Suprapubic skin (tissue), 4 donors: ENCODE measurements at regions not wholly inside any gene's neighbourhood (a gene's known extent, or its start where the extent isn't known, plus 50 kb on each side); places are given as distances from the start of the nearest gene placed in this dataset.

Experiments used
- DNase-seq, 2 donors: peaks; one replicate each; pipeline ENCODE4 v3.0.0-alpha.2; 2019; ENCODE audit warnings: low spot score in 2 of 2
- H3K27ac ChIP-seq: fragments of 200-600 bp; sonication (generic); one replicate; pipeline ENCODE4 v1.5.1; 2019
- H3K27me3 ChIP-seq: fragments of 200-600 bp; sonication (generic); one replicate; pipeline ENCODE4 v1.5.1; 2019
- H3K36me3 ChIP-seq: fragments of 200-600 bp; sonication (generic); one replicate; pipeline ENCODE4 v1.5.1; 2019
- H3K4me1 ChIP-seq: fragments of 200-600 bp; sonication (generic); one replicate; pipeline ENCODE4 v1.5.1; 2019
- H3K4me3 ChIP-seq: fragments of 200-600 bp; sonication (generic); one replicate; pipeline ENCODE4 v1.5.1; 2019; ENCODE audit warnings: mild to moderate bottlenecking
- H3K9me3 ChIP-seq: fragments of 200-600 bp; sonication (generic); one replicate; pipeline ENCODE4 v1.5.1; 2019
- EP300 ChIP-seq: sonication (generic); formaldehyde crosslinking; IDR thresholded peaks from one replicate; pipeline ENCODE4 v1.6.1; 2017; ENCODE audit warnings: antibody characterized with exemption
- POLR2A ChIP-seq, 2 donors: fragments of 450-650 bp; IDR thresholded peaks; one replicate each; pipeline ENCODE4 v1.6.1; 2017; ENCODE audit warnings: antibody characterized with exemption in 2 of 2, mild to moderate bottlenecking in 2 of 2, moderate library complexity in 2 of 2
- POLR2AphosphoS5 ChIP-seq, 3 donors: sonication (generic); formaldehyde crosslinking; IDR thresholded peaks; one replicate each; pipeline ENCODE4 v1.6.1; 2017; ENCODE audit warnings: antibody characterized with exemption in 3 of 3
- whole genome bisulfite sequencing: methylation state at CpG from one replicate; pipeline ENCODE4 v1.1.5; 2018; 5-methylcytosine and 5-hydroxymethylcytosine counted together
- TF ChIP-seq, protein P1 (sequence below), 2 donors: fragments of 200-600 bp in 1 of 2; fragments of 450-650 bp in 1 of 2; sonication (generic) in 1 of 2; IDR thresholded peaks; one replicate each; pipeline ENCODE4 v1.5.1; 2016 to 2019; ENCODE audit warnings: antibody characterized with exemption in 2 of 2, mild to moderate bottlenecking in 1 of 2, moderate library complexity in 1 of 2

- Histone ChIP-seq H3K4me1 (no peaks in the 10 kb centered on the region), H3K27me3 (peaks cover 9% of the 10 kb centered on the region), H3K9me3 (no peaks in the 10 kb centered on the region), H3K4me3 (no peak overlapping the region), H3K36me3 (no peaks in the 10 kb centered on the region), H3K27ac (no peak overlapping the region)
- 82% methylated on average over 4 of the region's 4 CpGs for WGBS
- TF ChIP-seq, protein P1, sequence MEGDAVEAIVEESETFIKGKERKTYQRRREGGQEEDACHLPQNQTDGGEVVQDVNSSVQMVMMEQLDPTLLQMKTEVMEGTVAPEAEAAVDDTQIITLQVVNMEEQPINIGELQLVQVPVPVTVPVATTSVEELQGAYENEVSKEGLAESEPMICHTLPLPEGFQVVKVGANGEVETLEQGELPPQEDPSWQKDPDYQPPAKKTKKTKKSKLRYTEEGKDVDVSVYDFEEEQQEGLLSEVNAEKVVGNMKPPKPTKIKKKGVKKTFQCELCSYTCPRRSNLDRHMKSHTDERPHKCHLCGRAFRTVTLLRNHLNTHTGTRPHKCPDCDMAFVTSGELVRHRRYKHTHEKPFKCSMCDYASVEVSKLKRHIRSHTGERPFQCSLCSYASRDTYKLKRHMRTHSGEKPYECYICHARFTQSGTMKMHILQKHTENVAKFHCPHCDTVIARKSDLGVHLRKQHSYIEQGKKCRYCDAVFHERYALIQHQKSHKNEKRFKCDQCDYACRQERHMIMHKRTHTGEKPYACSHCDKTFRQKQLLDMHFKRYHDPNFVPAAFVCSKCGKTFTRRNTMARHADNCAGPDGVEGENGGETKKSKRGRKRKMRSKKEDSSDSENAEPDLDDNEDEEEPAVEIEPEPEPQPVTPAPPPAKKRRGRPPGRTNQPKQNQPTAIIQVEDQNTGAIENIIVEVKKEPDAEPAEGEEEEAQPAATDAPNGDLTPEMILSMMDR (IDR thresholded peaks at IDR 0.05) = no peak
- TF ChIP-seq EP300 = no peak
- TF ChIP-seq POLR2AphosphoS5 (IDR thresholded peaks at IDR 0.05) = no peak
- no peak for TF ChIP-seq POLR2A (IDR thresholded peaks at IDR 0.05)
- no peak for DNase-seq
These were observed 78.3 kb upstream of the RGMA start for GRCh38 chr15:93167291-93167690.

DNA sequence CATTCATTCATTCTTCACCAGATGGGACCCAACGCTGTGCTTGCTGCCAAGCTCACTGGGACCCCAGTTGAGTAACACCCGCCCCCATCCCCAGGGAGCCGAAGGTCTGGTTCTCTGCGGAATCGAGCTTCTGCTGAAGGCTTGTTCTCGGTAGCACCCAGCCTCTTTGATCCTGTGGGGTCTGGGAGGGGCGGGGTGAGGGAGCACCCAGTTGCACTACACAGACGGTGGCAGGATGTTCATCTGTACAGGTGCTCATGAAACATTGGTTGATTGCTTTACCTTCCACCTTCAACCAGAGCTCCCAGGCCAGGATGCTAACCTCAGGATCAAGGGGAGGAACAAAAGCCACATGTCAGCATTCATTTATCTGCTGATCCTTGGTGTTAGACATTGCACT lies 77.7 kb upstream of the RGMA start:
- H3K9me3 ChIP-seq = no peaks in the 10 kb centered on the region
- H3K4me3 ChIP-seq = no peak overlapping the region
- peaks cover 9% of the 10 kb centered on the region for H3K27me3 ChIP-seq
- H3K36me3 ChIP-seq = no peaks in the 10 kb centered on the region
- 75% methylated on average over 7 of the region's 8 CpGs for WGBS
- TF ChIP-seq POLR2AphosphoS5 (IDR thresholded peaks at IDR 0.05) = no peak
- TF ChIP-seq POLR2A (IDR thresholded peaks at IDR 0.05) = no peak
- TF ChIP-seq, protein P1 (IDR thresholded peaks at IDR 0.05) = no peak
- no peak for TF ChIP-seq EP300
- no peak overlapping the region for H3K27ac ChIP-seq
- no peaks in the 10 kb centered on the region for H3K4me1 ChIP-seq
- no peak for DNase-seq

- DNase-seq = no peak
- Histone ChIP-seq H3K4me3 (no peak overlapping the region), H3K9me3 (no peaks in the 10 kb centered on the region), H3K27me3 (peaks cover 9% of the 10 kb centered on the region), H3K36me3 (no peaks in the 10 kb centered on the region), H3K27ac (no peak overlapping the region), H3K4me1 (no peaks in the 10 kb centered on the region)
- 84% methylated on average over 10 of the region's 10 CpGs for WGBS
- TF ChIP-seq EP300 (no peak), POLR2AphosphoS5 (IDR thresholded peaks at IDR 0.05) (no peak)
- TF ChIP-seq, protein P1 (IDR thresholded peaks at IDR 0.05) = no peak
These were observed 76.9 kb upstream of the RGMA start for GRCh38 chr15:93165734-93166470.

DNA sequence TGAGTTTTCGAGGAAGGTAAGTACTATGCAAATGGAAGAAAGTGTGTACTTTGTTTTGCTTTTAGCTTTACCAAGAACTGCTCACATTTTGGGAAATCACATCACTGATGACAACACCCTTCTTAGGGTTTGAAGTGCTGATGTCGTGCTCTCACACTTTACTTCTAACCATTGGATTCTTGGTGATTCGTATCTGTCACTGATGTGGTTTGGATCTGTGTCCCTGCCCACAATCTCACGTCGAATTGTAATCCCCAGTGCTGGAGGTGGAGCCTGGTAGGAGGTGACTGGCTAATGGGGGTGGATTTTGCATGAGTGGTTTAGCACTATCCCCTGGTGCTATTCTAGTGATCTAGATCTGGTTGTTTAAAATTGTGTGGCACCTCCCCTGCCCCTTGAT lies 75.4 kb upstream of the RGMA start:
- Histone ChIP-seq H3K36me3 (no peaks in the 10 kb centered on the region), H3K27ac (no peak overlapping the region), H3K4me1 (no peaks in the 10 kb centered on the region), H3K27me3 (peaks cover 9% of the 10 kb centered on the region), H3K9me3 (no peaks in the 10 kb centered on the region), H3K4me3 (no peak overlapping the region)
- 76% methylated on average over 5 of the region's 5 CpGs for WGBS
- TF ChIP-seq POLR2AphosphoS5 (IDR thresholded peaks at IDR 0.05) (no peak), POLR2A (IDR thresholded peaks at IDR 0.05) (no peak), EP300 (no peak)
- TF ChIP-seq, protein P1 (IDR thresholded peaks at IDR 0.05) = no peak
- no peak for DNase-seq

GRCh38 chr15:93162560-93162959 lies 73.5 kb upstream of the RGMA start:
- H3K4me3 ChIP-seq = no peak overlapping the region
- no peaks in the 10 kb centered on the region for H3K36me3 ChIP-seq
- no peaks in the 10 kb centered on the region for H3K9me3 ChIP-seq
- H3K4me1 ChIP-seq = no peaks in the 10 kb centered on the region
- TF ChIP-seq POLR2A (IDR thresholded peaks at IDR 0.05) (no peak), EP300 (no peak), POLR2AphosphoS5 (IDR thresholded peaks at IDR 0.05) (no peak)
- TF ChIP-seq, protein P1 (IDR thresholded peaks at IDR 0.05) = no peak
- no peak overlapping the region for H3K27ac ChIP-seq
- DNase-seq = no peak
- WGBS = 93% methylated on average over 5 of the region's 5 CpGs
- peaks cover 9% of the 10 kb centered on the region for H3K27me3 ChIP-seq
